SU-DHL-6 (cell line): ENCODE measurements at regions not wholly inside any gene's neighbourhood (a gene's known extent, or its start where the extent isn't known, plus 50 kb on each side); places are given as distances from the start of the nearest gene placed in this dataset.

Source experiments
- EZH2phosphoT487 ChIP-seq: fragments of 200-600 bp; sonication (generic), shearing (Covaris generic); conservative IDR thresholded peaks from 2 replicates; pipeline ENCODE4 v1.6.1; 2018; ENCODE audit warnings: mild to moderate bottlenecking, antibody characterized with exemption, low read length, moderate library complexity, mixed read lengths
- TF ChIP-seq, protein P1 (sequence below): fragments of 200-600 bp; sonication (generic); IDR thresholded peaks from one replicate; pipeline ENCODE4 v1.5.1; 2017; ENCODE audit warnings: antibody characterized with exemption, mild to moderate bottlenecking, low read length, moderate library complexity; ENCODE audit not compliant: insufficient read depth, poor library complexity, severe bottlenecking

DNA sequence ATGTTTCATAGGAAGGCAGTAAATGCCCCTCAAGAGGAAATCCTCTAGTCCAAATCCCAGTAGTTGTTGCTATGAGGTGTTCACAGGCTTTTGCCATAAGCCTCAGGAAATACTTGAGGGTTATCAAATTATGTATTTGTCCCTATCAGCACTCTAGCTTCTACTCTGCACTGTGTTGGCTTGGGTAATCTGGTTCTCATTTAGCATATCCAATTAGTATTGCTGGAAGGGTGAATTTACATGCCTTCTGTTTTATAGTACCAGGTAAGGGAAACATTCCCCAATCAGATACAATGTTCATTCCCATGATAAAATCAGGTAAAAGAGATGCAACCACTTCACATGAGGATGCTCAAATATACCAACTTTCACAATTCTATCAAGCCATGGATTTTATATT lies 211.2 kb downstream of the S1PR1 start:
- no peak for TF ChIP-seq EZH2phosphoT487
- TF ChIP-seq, protein P1, sequence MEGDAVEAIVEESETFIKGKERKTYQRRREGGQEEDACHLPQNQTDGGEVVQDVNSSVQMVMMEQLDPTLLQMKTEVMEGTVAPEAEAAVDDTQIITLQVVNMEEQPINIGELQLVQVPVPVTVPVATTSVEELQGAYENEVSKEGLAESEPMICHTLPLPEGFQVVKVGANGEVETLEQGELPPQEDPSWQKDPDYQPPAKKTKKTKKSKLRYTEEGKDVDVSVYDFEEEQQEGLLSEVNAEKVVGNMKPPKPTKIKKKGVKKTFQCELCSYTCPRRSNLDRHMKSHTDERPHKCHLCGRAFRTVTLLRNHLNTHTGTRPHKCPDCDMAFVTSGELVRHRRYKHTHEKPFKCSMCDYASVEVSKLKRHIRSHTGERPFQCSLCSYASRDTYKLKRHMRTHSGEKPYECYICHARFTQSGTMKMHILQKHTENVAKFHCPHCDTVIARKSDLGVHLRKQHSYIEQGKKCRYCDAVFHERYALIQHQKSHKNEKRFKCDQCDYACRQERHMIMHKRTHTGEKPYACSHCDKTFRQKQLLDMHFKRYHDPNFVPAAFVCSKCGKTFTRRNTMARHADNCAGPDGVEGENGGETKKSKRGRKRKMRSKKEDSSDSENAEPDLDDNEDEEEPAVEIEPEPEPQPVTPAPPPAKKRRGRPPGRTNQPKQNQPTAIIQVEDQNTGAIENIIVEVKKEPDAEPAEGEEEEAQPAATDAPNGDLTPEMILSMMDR = no peak
